WTC11 (cell line): ENCODE measurements at regions not wholly inside any gene's neighbourhood (a gene's known extent, or its start where the extent isn't known, plus 50 kb on each side); places are given as distances from the start of the nearest gene placed in this dataset.

ENCODE experiments used
- ATAC-seq: fragments of 200-7000 bp; cut with Tn5 transposase; 2 replicates; pipeline ENCODE4 v1.10.0; 2021; ENCODE audit warnings: mild to moderate bottlenecking, moderate library complexity
- CTCF ChIA-PET: fragments of 300-600 bp; sonication (Branson Sonifier 250); formaldehyde crosslinking; loops from one replicate; lab custom pipeline; 2021; ENCODE audit warnings: antibody characterized with exemption; lab: Charles Lee
- POLR2A ChIA-PET: fragments of 350-600 bp; sonication (Branson Sonifier 250); formaldehyde crosslinking; loops from one replicate; lab custom pipeline; 2021; ENCODE audit warnings: antibody characterized with exemption; lab: Charles Lee
- DNase-seq: peaks from one replicate; pipeline ENCODE4 v3.0.0; 2021; ENCODE audit warnings: low spot score
- H3K27ac Mint-ChIP-seq: 2 replicates; pipeline ENCODE4 v1.8.0; 2021; ENCODE audit warnings: mixed read lengths
- H3K27me3 Mint-ChIP-seq: 2 replicates; pipeline ENCODE4 v1.8.0; 2021; ENCODE audit warnings: low read depth, mild to moderate bottlenecking, moderate library complexity, mixed read lengths
- H3K36me3 Mint-ChIP-seq: 2 replicates; pipeline ENCODE4 v1.8.0; 2021; ENCODE audit warnings: mixed read lengths
- H3K4me1 Mint-ChIP-seq: 2 replicates; pipeline ENCODE4 v1.8.0; 2022; ENCODE audit warnings: mixed read lengths
- H3K4me3 Mint-ChIP-seq: 2 replicates; pipeline ENCODE4 v1.8.0; 2021; ENCODE audit warnings: mild to moderate bottlenecking, moderate library complexity, mixed read lengths
- H3K9me3 Mint-ChIP-seq: 2 replicates; pipeline ENCODE4 v1.8.0; 2021; ENCODE audit warnings: mixed read lengths
- AR ChIP-seq: fragments of 250-450 bp; sonication (Bioruptor Pico); IDR thresholded peaks from 2 replicates; pipeline ENCODE4 v1.9.0; 2021; ENCODE audit warnings: mild to moderate bottlenecking
- ATF1 ChIP-seq: sonication (generic); formaldehyde crosslinking; IDR thresholded peaks from 2 replicates; pipeline ENCODE4 v1.8.1; 2023; ENCODE audit warnings: mild to moderate bottlenecking, moderate library complexity, missing genetic modification reagents
- CREM ChIP-seq: sonication (generic); formaldehyde crosslinking; IDR thresholded peaks from 2 replicates; pipeline ENCODE4 v1.8.1; 2022; ENCODE audit warnings: mild to moderate bottlenecking, missing genetic modification reagents, moderate library complexity
- EMX1 ChIP-seq: fragments of 250-450 bp; sonication (Bioruptor Pico); IDR thresholded peaks from 2 replicates; pipeline ENCODE4 v1.8.0; 2021; ENCODE audit warnings: mild to moderate bottlenecking
- ESRRA ChIP-seq: sonication (generic); formaldehyde crosslinking; IDR thresholded peaks from 2 replicates; pipeline ENCODE4 v1.8.1; 2022; ENCODE audit warnings: mild to moderate bottlenecking, missing genetic modification reagents, borderline replicate concordance
- FOXP1 ChIP-seq: sonication (generic); formaldehyde crosslinking; IDR thresholded peaks from 2 replicates; pipeline ENCODE4 v1.8.0; 2022; ENCODE audit warnings: missing genetic modification reagents, mild to moderate bottlenecking, moderate library complexity, borderline replicate concordance
- GABPB1 ChIP-seq: sonication (generic); formaldehyde crosslinking; IDR thresholded peaks from 2 replicates; pipeline ENCODE4 v1.8.1; 2023; ENCODE audit warnings: mild to moderate bottlenecking, missing genetic modification reagents
- IRF1 ChIP-seq: sonication (generic); formaldehyde crosslinking; IDR thresholded peaks from 2 replicates; pipeline ENCODE4 v1.8.0; 2023; ENCODE audit warnings: missing genetic modification reagents
- JAZF1 ChIP-seq: fragments of 250-450 bp; sonication (Bioruptor Pico); IDR thresholded peaks from 2 replicates; pipeline ENCODE4 v1.9.0; 2021; ENCODE audit warnings: moderate library complexity, mild to moderate bottlenecking, inconsistent platforms
- JUN ChIP-seq: sonication (generic); formaldehyde crosslinking; IDR thresholded peaks from 2 replicates; pipeline ENCODE4 v1.8.0; 2023; ENCODE audit warnings: mild to moderate bottlenecking, missing genetic modification reagents
- MXD4 ChIP-seq: fragments of 250-450 bp; sonication (Bioruptor Pico); IDR thresholded peaks from 2 replicates; pipeline ENCODE4 v1.8.0; 2021; ENCODE audit warnings: mild to moderate bottlenecking, moderate library complexity, borderline replicate concordance
- MYBL2 ChIP-seq: sonication (generic); formaldehyde crosslinking; IDR thresholded peaks from 2 replicates; pipeline ENCODE4 v1.8.1; 2023; ENCODE audit warnings: mild to moderate bottlenecking, moderate library complexity, missing genetic modification reagents
- TEAD4 ChIP-seq: sonication (generic); formaldehyde crosslinking; IDR thresholded peaks from 2 replicates; pipeline ENCODE4 v1.8.0; 2022; ENCODE audit warnings: mild to moderate bottlenecking, missing genetic modification reagents
- ZNF138 ChIP-seq: sonication (generic); formaldehyde crosslinking; conservative IDR thresholded peaks from 2 replicates; pipeline ENCODE4 v1.8.1; 2022; ENCODE audit warnings: mild to moderate bottlenecking, moderate library complexity, missing genetic modification reagents
- ZNF396 ChIP-seq: fragments of 250-450 bp; sonication (Bioruptor Pico); IDR thresholded peaks from 2 replicates; pipeline ENCODE4 v1.8.0; 2021; ENCODE audit warnings: mild to moderate bottlenecking, moderate library complexity, borderline replicate concordance
- TF ChIP-seq, protein P1 (sequence below): sonication (generic); formaldehyde crosslinking; conservative IDR thresholded peaks from 2 replicates; pipeline ENCODE4 v1.8.1; 2022; ENCODE audit warnings: mild to moderate bottlenecking, missing genetic modification reagents
- TF ChIP-seq, protein P2 (sequence below): sonication (generic); formaldehyde crosslinking; IDR thresholded peaks from 2 replicates; pipeline ENCODE4 v1.8.1; 2023; ENCODE audit warnings: mild to moderate bottlenecking, missing genetic modification reagents
- TF ChIP-seq, protein P3 (sequence below): sonication (generic); formaldehyde crosslinking; IDR thresholded peaks from 2 replicates; pipeline ENCODE4 v1.8.1; 2023; ENCODE audit warnings: mild to moderate bottlenecking, moderate library complexity, missing genetic modification reagents
- TF ChIP-seq, protein P4 (sequence below): sonication (generic); formaldehyde crosslinking; IDR thresholded peaks from 2 replicates; pipeline ENCODE4 v1.8.1; 2022; ENCODE audit warnings: low read depth, mild to moderate bottlenecking, moderate library complexity, missing genetic modification reagents, borderline replicate concordance

GRCh38 chrX:124827258-124827845 is 481.0 kb downstream of the SH2D1A start (continued):
- TF ChIP-seq, protein P1, sequence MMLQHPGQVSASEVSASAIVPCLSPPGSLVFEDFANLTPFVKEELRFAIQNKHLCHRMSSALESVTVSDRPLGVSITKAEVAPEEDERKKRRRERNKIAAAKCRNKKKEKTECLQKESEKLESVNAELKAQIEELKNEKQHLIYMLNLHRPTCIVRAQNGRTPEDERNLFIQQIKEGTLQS: no peak
- no peak for TF ChIP-seq CREM (CRISPR knock-in tag)
- TF ChIP-seq AR (CRISPR knock-in tag): no peak
- TF ChIP-seq MXD4: no peak
- TF ChIP-seq, protein P2, sequence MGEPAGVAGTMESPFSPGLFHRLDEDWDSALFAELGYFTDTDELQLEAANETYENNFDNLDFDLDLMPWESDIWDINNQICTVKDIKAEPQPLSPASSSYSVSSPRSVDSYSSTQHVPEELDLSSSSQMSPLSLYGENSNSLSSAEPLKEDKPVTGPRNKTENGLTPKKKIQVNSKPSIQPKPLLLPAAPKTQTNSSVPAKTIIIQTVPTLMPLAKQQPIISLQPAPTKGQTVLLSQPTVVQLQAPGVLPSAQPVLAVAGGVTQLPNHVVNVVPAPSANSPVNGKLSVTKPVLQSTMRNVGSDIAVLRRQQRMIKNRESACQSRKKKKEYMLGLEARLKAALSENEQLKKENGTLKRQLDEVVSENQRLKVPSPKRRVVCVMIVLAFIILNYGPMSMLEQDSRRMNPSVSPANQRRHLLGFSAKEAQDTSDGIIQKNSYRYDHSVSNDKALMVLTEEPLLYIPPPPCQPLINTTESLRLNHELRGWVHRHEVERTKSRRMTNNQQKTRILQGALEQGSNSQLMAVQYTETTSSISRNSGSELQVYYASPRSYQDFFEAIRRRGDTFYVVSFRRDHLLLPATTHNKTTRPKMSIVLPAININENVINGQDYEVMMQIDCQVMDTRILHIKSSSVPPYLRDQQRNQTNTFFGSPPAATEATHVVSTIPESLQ (CRISPR knock-in tag): no peak
- TF ChIP-seq MYBL2 (CRISPR knock-in tag): no peak
- TF ChIP-seq ESRRA: no peak
- TF ChIP-seq ATF1 (CRISPR knock-in tag): no peak
- no peak for TF ChIP-seq ZNF396 (CRISPR knock-in tag)
- TF ChIP-seq, protein P3, sequence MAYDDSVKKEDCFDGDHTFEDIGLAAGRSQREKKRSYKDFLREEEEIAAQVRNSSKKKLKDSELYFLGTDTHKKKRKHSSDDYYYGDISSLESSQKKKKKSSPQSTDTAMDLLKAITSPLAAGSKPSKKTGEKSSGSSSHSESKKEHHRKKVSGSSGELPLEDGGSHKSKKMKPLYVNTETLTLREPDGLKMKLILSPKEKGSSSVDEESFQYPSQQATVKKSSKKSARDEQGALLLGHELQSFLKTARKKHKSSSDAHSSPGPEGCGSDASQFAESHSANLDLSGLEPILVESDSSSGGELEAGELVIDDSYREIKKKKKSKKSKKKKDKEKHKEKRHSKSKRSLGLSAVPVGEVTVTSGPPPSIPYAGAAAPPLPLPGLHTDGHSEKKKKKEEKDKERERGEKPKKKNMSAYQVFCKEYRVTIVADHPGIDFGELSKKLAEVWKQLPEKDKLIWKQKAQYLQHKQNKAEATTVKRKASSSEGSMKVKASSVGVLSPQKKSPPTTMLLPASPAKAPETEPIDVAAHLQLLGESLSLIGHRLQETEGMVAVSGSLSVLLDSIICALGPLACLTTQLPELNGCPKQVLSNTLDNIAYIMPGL (CRISPR knock-in tag): no peak

DNA sequence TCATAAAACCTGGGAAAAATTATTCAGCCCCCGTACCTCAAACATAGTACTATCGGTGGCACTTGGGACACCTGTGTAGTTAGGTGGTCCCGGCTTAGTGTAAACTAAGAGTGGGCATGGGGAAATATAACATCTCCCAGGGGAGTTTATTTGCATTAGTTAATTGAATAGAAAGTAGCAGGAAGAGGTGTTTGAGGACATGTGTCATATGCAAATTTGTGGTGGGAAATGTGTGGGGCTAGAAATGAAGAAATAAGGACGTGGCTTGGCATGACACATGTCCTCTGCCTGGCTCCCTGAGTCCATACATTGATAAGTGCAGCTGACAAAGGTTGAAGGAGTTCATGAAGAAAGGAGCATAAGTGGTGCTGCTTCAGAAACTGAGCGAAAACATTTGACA is 483.6 kb downstream of the SH2D1A start:
- ChIA-PET POLR2A (no interaction called here), CTCF (no interaction called here)
- Mint-ChIP-seq H3K4me3 (no peak overlapping the region), H3K27me3 (no peaks in the 10 kb centered on the region), H3K36me3 (no peaks in the 10 kb centered on the region), H3K27ac (no peak overlapping the region), H3K9me3 (no peaks in the 10 kb centered on the region), H3K4me1 (peaks cover 30% of the 10 kb centered on the region)
- ATAC-seq: no peak
- TF ChIP-seq EMX1 (CRISPR knock-in tag) (no peak), FOXP1 (no peak), IRF1 (CRISPR knock-in tag) (no peak), GABPB1 (CRISPR knock-in tag) (no peak), TEAD4 (CRISPR knock-in tag) (no peak), JUN (no peak), ZNF138 (CRISPR knock-in tag) (no peak), JAZF1 (CRISPR knock-in tag) (no peak)
- TF ChIP-seq, protein P4, sequence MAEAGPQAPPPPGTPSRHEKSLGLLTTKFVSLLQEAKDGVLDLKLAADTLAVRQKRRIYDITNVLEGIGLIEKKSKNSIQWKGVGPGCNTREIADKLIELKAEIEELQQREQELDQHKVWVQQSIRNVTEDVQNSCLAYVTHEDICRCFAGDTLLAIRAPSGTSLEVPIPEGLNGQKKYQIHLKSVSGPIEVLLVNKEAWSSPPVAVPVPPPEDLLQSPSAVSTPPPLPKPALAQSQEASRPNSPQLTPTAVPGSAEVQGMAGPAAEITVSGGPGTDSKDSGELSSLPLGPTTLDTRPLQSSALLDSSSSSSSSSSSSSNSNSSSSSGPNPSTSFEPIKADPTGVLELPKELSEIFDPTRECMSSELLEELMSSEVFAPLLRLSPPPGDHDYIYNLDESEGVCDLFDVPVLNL (CRISPR knock-in tag): no peak
- DNase-seq: no peak
